IMR-90 (cell line): ENCODE measurements at regions not wholly inside any gene's neighbourhood (a gene's known extent, or its start where the extent isn't known, plus 50 kb on each side); places are given as distances from the start of the nearest gene placed in this dataset.

Source experiments
- ATAC-seq: fragments of 200-7000 bp; cut with Tn5 transposase; 2 replicates; pipeline ENCODE4 v1.9.1; 2020; ENCODE audit warnings: low read depth, mild to moderate bottlenecking, moderate library complexity
- BruUV-seq: library from RNA; stranded (reverse); fragments of 400-500 nt; replicated peaks from 2 replicates; lab custom pipeline; 2021; lab: Mats Ljungman, UMichigan
- CTCF ChIA-PET: fragments of 300-600 bp; formaldehyde crosslinking; extraction: SDS; loops from one replicate; lab custom pipeline; 2021; ENCODE audit warnings: antibody characterized with exemption; lab: Yijun Ruan, JAX
- POLR2A ChIA-PET: fragments of 300-600 bp; sonication (Branson Sonifier 250); formaldehyde crosslinking; loops from one replicate; lab custom pipeline; 2022; ENCODE audit warnings: antibody characterized with exemption; ENCODE audit not compliant: unreplicated experiment; lab: Charles Lee
- DNase-seq: peaks from one replicate; pipeline ENCODE4 v3.0.0; 2013
- H2AFZ ChIP-seq: replicated peaks from 2 replicates; pipeline ENCODE3; 2013; ENCODE audit warnings: low read length, mild to moderate bottlenecking; ENCODE audit not compliant: poor library complexity
- H2AK5ac ChIP-seq: 2 replicates; pipeline ENCODE4 v1.6.1; 2013; ENCODE audit warnings: low read depth, low read length, inconsistent platforms
- H2AK9ac ChIP-seq: replicated peaks from 2 replicates; pipeline ENCODE3; 2013; ENCODE audit warnings: mild to moderate bottlenecking, low read depth, low read length, moderate library complexity; ENCODE audit not compliant: poor library complexity
- H2BK120ac ChIP-seq: 2 replicates; pipeline ENCODE4 v1.6.1; 2013; ENCODE audit warnings: low read depth, low read length, inconsistent platforms
- H2BK15ac ChIP-seq: 3 replicates; pipeline ENCODE4 v1.6.1; 2013; ENCODE audit warnings: low read depth, low read length, inconsistent platforms
- H2BK20ac ChIP-seq: 2 replicates; pipeline ENCODE4 v1.6.1; 2013; ENCODE audit warnings: low read depth, mild to moderate bottlenecking, inconsistent platforms, low read length, moderate library complexity
- H2BK5ac ChIP-seq: 2 replicates; pipeline ENCODE4 v1.6.1; 2013; ENCODE audit warnings: mild to moderate bottlenecking, low read depth, low read length, inconsistent platforms; ENCODE audit not compliant: poor library complexity, severe bottlenecking
- H3K14ac ChIP-seq: replicated peaks from 2 replicates; pipeline ENCODE4 v1.6.1; 2013; ENCODE audit warnings: low read depth, low read length, inconsistent platforms
- H3K18ac ChIP-seq: 2 replicates; pipeline ENCODE4 v1.6.1; 2013; ENCODE audit warnings: low read depth, low read length, control low read depth
- H3K23ac ChIP-seq: 2 replicates; pipeline ENCODE4 v1.6.1; 2013; ENCODE audit warnings: low read depth, low read length, inconsistent platforms
- H3K27ac ChIP-seq: 2 replicates; pipeline ENCODE4 v1.5.1; 2013; ENCODE audit warnings: mild to moderate bottlenecking, control low read depth, low read length; ENCODE audit not compliant: insufficient read depth
- H3K27me3 ChIP-seq: 2 replicates; pipeline ENCODE4 v1.6.1; 2013; ENCODE audit warnings: low read length; ENCODE audit not compliant: control insufficient read depth, insufficient read depth
- H3K36me3 ChIP-seq: 2 replicates; pipeline ENCODE4 v1.6.1; 2013; ENCODE audit warnings: low read length, mixed read lengths; ENCODE audit not compliant: control insufficient read depth, insufficient read depth
- H3K4ac ChIP-seq: 2 replicates; pipeline ENCODE4 v1.6.1; 2013; ENCODE audit warnings: low read depth, low read length, inconsistent platforms
- H3K4me1 ChIP-seq: 2 replicates; pipeline ENCODE4 v1.6.1; 2013; ENCODE audit warnings: low read length, mixed read lengths; ENCODE audit not compliant: control insufficient read depth, insufficient read depth
- H3K4me2 ChIP-seq: 2 replicates; pipeline ENCODE4 v1.6.1; 2013; ENCODE audit warnings: low read depth, mild to moderate bottlenecking, control low read depth, low read length, moderate library complexity
- H3K4me3 ChIP-seq: 2 replicates; pipeline ENCODE4 v1.5.1; 2013; ENCODE audit warnings: low read depth, mild to moderate bottlenecking, control low read depth, low read length, moderate library complexity; ENCODE audit not compliant: insufficient read depth
- H3K56ac ChIP-seq: 2 replicates; pipeline ENCODE4 v1.6.1; 2013; ENCODE audit warnings: low read length, inconsistent platforms; ENCODE audit not compliant: insufficient read depth; ENCODE audit errors: extremely low read depth
- H3K79me1 ChIP-seq, 2 experiments: 2 replicates each; pipeline ENCODE4 v1.6.1; 2013; ENCODE audit warnings: low read length in 2 of 2, inconsistent platforms in 1 of 2, low read depth in 1 of 2
- H3K9ac ChIP-seq: 2 replicates; pipeline ENCODE4 v1.6.1; 2013; ENCODE audit warnings: low read depth, low read length, control low read depth
- H3K9me1 ChIP-seq: 2 replicates; pipeline ENCODE4 v1.6.1; 2013; ENCODE audit warnings: low read length, inconsistent platforms; ENCODE audit not compliant: insufficient read depth
- H3K9me3 ChIP-seq: 2 replicates; pipeline ENCODE4 v1.6.1; 2013; ENCODE audit warnings: low read length; ENCODE audit not compliant: control insufficient read depth, insufficient read depth
- H4K20me1 ChIP-seq: 2 replicates; pipeline ENCODE4 v1.6.1; 2013; ENCODE audit warnings: low read length, inconsistent platforms; ENCODE audit not compliant: insufficient read depth
- H4K5ac ChIP-seq: 2 replicates; pipeline ENCODE4 v1.6.1; 2013; ENCODE audit warnings: mild to moderate bottlenecking, low read depth, low read length, control low read depth
- H4K8ac ChIP-seq, 2 experiments: 2 replicates each; pipeline ENCODE4 v1.6.1; 2013; ENCODE audit warnings: low read depth in 2 of 2, low read length in 2 of 2, control low read depth in 1 of 2, inconsistent platforms in 1 of 2
- H4K91ac ChIP-seq: 2 replicates; pipeline ENCODE4 v1.6.1; 2013; ENCODE audit warnings: low read depth, low read length, inconsistent platforms; ENCODE audit not compliant: insufficient read depth
- BHLHE40 ChIP-seq: fragments of 150-350 bp; IDR thresholded peaks from 2 replicates; pipeline ENCODE4 v1.6.1; 2016; ENCODE audit warnings: mild to moderate bottlenecking, low read depth, low read length
- CEBPB ChIP-seq: IDR thresholded peaks from 2 replicates; pipeline ENCODE4 v1.6.1; 2012; ENCODE audit warnings: low read depth, low read length, improper control_type of control experiment
- CHD1 ChIP-seq: IDR thresholded peaks from 2 replicates; pipeline ENCODE4 v1.6.1; 2012; ENCODE audit warnings: low read depth, low read length, improper control_type of control experiment
- ELK1 ChIP-seq: fragments of 150-350 bp; IDR thresholded peaks from 2 replicates; pipeline ENCODE4 v1.6.1; 2016; ENCODE audit warnings: low read depth, mild to moderate bottlenecking, low read length, moderate library complexity, borderline replicate concordance
- MAFK ChIP-seq: IDR thresholded peaks from 2 replicates; pipeline ENCODE4 v1.6.1; 2012; ENCODE audit warnings: low read depth, low read length, improper control_type of control experiment
- MAZ ChIP-seq: IDR thresholded peaks from 2 replicates; pipeline ENCODE4 v1.6.1; 2012; ENCODE audit warnings: low read depth, mild to moderate bottlenecking, low read length, improper control_type of control experiment, moderate library complexity, borderline replicate concordance
- RAD21 ChIP-seq: IDR thresholded peaks from 2 replicates; pipeline ENCODE4 v1.6.1; 2012; ENCODE audit warnings: low read length, improper control_type of control experiment
- WGBS, 2 experiments: methylation state at CpG; one replicate each; pipeline versions ENCODE4 v1.1.5 to v1.1.7; 2013; ENCODE audit warnings: missing lambda C conversion rate in 2 of 2; ENCODE audit not compliant: insufficient read length in 1 of 2; ENCODE audit errors: extremely low coverage in 2 of 2; 5-methylcytosine and 5-hydroxymethylcytosine counted together
- dilution Hi-C: fragments of 300-500 bp; cut with HindIII; formaldehyde crosslinking; loops from one replicate; pipeline ENCODE4 v1.14.3; 2018; ENCODE audit warnings: low sequenced_read_pairs; ENCODE audit not compliant: unreplicated experiment
- in situ Hi-C: fragments of 300-500 bp; cut with MboI; formaldehyde crosslinking; loops from 3 replicates; pipeline ENCODE4 v1.14.3; 2019; ENCODE audit warnings: low sequenced_read_pairs, inconsistent platforms, mixed read lengths
- intact Hi-C: fragments of 100-400 bp; cut with micrococcal nuclease; formaldehyde crosslinking; loops from 2 replicates; pipeline ENCODE4 v1.10.0; 2022

- Histone ChIP-seq H4K8ac (no peak overlapping the region), H2BK15ac (no peak overlapping the region), H3K9me3 (peaks cover 7% of the 10 kb centered on the region; the same call in 1 of the 2 replicates), H3K9me1 (no peaks in the 10 kb centered on the region), H2AFZ (no peak overlapping the region), H3K27me3 (no peaks in the 10 kb centered on the region), H4K5ac (no peak overlapping the region), H4K20me1 (no peaks in the 10 kb centered on the region), H3K4ac (no peak overlapping the region), H2AK5ac (no peak overlapping the region), H3K14ac (no peak overlapping the region), H3K18ac (no peak overlapping the region), H3K27ac (no peak overlapping the region), H3K79me1 (no peaks in the 10 kb centered on the region), H2BK120ac (no peak overlapping the region), H3K4me2 (no peak overlapping the region), H3K4me3 (no peak overlapping the region), H3K4me1 (no peaks in the 10 kb centered on the region), H2BK5ac (no peak overlapping the region), H4K91ac (no peak overlapping the region), H2AK9ac (no peak overlapping the region), H3K36me3 (no peaks in the 10 kb centered on the region), H3K23ac (no peak overlapping the region), H2BK20ac (no peak overlapping the region), H3K9ac (no peak overlapping the region), H3K56ac (no peak overlapping the region)
- ChIA-PET CTCF (no interaction called here), POLR2A (no interaction called here)
- BruUV-seq, result no TSS peak
- TF ChIP-seq MAFK, result no peak
- no peak for TF ChIP-seq MAZ
- no peak for TF ChIP-seq ELK1
- no peak for TF ChIP-seq CEBPB
- no peak for TF ChIP-seq BHLHE40
- no peak for TF ChIP-seq RAD21
- TF ChIP-seq CHD1, result no peak
- in situ Hi-C loops (no loop called here), intact Hi-C loops (no loop called here), dilution Hi-C loops (no loop called here)
- WGBS, 2 experiments, result no CpG with 5 or more reads among the region's 5 CpGs
- ATAC-seq, result no peak
- DNase-seq, result no peak
Observed at GRCh38 chr14:46378248-46378647, 273.3 kb downstream of the RPL10L start.
